Esophagus squamous epithelium (tissue), 4 donors: ENCODE measurements at regions not wholly inside any gene's neighbourhood (a gene's known extent, or its start where the extent isn't known, plus 50 kb on each side); places are given as distances from the start of the nearest gene placed in this dataset.

ENCODE experiments used
- POLR2A ChIP-seq, 4 donors: fragments of 450-650 bp; IDR thresholded peaks; one replicate each; pipeline ENCODE4 v1.6.1; 2017; ENCODE audit warnings: antibody characterized with exemption in 4 of 4, mild to moderate bottlenecking in 4 of 4, moderate library complexity in 3 of 4
- TF ChIP-seq, protein P1 (sequence below), 6 experiments: fragments of 450-650 bp in 4 of 6; fragments of 200-600 bp in 2 of 6; sonication (generic) in 2 of 6; IDR thresholded peaks; one replicate each; pipeline ENCODE4 v1.5.1; 2016 to 2019; ENCODE audit warnings: antibody characterized with exemption in 6 of 6, mild to moderate bottlenecking in 4 of 6, moderate library complexity in 4 of 6

DNA sequence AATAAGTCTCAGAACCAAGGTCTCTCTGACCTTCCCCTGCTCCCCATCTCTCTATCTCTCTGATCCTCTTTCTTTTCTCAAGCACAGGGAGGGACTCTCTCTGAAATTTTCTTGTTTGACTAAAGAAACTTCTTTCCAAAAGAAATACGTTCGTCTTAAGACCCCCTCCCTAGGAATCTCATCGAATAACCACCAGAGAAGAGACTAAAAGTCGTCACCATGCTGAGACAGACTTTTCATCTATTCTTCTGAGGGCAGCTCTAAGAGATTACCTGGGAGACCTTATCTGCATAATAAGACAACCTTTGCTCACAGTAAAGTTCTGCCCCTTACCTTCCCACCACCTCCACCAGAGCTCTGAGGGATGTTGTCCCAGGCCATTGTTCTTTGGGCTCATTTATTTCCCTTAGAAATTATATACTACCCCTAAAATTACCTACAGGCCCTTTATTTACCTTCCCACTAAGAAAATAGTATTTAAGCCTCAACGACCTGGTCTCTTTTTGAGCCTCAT lies 133.7 kb upstream of the EEF2KMT start:
- TF ChIP-seq POLR2A (IDR thresholded peaks at IDR 0.05), result no peak
- TF ChIP-seq, protein P1, sequence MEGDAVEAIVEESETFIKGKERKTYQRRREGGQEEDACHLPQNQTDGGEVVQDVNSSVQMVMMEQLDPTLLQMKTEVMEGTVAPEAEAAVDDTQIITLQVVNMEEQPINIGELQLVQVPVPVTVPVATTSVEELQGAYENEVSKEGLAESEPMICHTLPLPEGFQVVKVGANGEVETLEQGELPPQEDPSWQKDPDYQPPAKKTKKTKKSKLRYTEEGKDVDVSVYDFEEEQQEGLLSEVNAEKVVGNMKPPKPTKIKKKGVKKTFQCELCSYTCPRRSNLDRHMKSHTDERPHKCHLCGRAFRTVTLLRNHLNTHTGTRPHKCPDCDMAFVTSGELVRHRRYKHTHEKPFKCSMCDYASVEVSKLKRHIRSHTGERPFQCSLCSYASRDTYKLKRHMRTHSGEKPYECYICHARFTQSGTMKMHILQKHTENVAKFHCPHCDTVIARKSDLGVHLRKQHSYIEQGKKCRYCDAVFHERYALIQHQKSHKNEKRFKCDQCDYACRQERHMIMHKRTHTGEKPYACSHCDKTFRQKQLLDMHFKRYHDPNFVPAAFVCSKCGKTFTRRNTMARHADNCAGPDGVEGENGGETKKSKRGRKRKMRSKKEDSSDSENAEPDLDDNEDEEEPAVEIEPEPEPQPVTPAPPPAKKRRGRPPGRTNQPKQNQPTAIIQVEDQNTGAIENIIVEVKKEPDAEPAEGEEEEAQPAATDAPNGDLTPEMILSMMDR (IDR thresholded peaks at IDR 0.05), result no peak
